ENCODE measurements at regions not wholly inside any gene's neighbourhood (a gene's known extent, or its start where the extent isn't known, plus 50 kb on each side); places are given as distances from the start of the nearest gene placed in this dataset.

GRCh38 chr9:108225149-108225800, 630.5 kb downstream of the ACTL7B start:
- H3K36me3 ChIP-seq (ENCODE audit: control insufficient read depth, insufficient read depth, low read length), result no peaks in the 10 kb centered on the region
- H3K9ac ChIP-seq (ENCODE audit: low read length), result no peak overlapping the region
- no peaks in the 10 kb centered on the region for H3K4me1 ChIP-seq (ENCODE audit: control insufficient read depth, insufficient read depth, low read length)
- H3K27me3 ChIP-seq (ENCODE audit: control insufficient read depth, insufficient read depth, low read length), result no peaks in the 10 kb centered on the region
- no peak overlapping the region for H3K4me3 ChIP-seq (ENCODE audit: low read length)
- H3K9me3 ChIP-seq (ENCODE audit: control insufficient read depth, low read length), result no peaks in the 10 kb centered on the region

DNA sequence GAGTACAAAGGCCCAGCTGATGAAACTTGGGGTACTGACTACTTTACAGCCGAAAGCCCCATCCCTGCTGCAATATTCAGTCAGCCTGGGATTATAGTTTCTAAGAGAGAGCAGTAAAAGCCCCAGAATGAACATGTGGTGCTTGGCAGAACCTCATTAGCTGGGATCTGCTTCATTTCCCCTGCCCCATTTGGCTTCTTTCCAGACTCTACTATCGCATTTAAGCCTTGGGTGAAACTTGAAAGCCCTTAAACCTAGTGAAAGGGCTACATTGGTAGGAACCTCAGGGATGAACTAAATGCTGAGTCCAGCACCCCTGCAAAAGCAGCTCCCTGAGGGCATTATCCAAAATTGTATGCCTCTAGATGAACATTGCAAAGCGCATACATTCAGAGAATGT, 631.1 kb downstream of the ACTL7B start:
- Histone ChIP-seq H3K4me1 (ENCODE audit: control insufficient read depth, insufficient read depth, low read length) (no peaks in the 10 kb centered on the region), H3K36me3 (ENCODE audit: control insufficient read depth, insufficient read depth, low read length) (no peaks in the 10 kb centered on the region), H3K9me3 (ENCODE audit: control insufficient read depth, low read length) (no peaks in the 10 kb centered on the region), H3K4me3 (ENCODE audit: low read length) (no peak overlapping the region), H3K27me3 (ENCODE audit: control insufficient read depth, insufficient read depth, low read length) (no peaks in the 10 kb centered on the region), H3K9ac (ENCODE audit: low read length) (no peak overlapping the region)

DNA sequence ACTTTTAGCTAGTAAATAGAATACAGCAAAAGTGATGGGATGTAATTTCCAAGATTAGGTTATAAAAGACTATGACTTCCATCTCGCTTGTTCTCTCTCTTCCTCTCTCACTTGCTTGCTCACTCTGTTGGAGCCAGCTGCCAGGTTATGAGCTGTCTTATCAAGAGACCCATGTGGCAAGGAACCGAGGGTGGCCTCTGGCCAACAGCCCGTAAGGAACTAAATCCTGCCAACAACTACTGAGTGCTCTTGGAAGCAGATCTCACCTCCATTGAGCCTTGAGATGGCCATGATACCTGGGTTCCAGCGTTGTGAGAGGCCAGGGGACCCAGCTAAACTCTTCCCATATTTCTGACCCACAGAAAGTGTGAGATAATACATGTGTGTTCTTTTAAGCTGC, 636.1 kb downstream of the ACTL7B start:
- no peaks in the 10 kb centered on the region for H3K27me3 ChIP-seq (ENCODE audit: control insufficient read depth, insufficient read depth, low read length)
- no peak overlapping the region for H3K9ac ChIP-seq (ENCODE audit: low read length)
- H3K36me3 ChIP-seq (ENCODE audit: control insufficient read depth, insufficient read depth, low read length), result no peaks in the 10 kb centered on the region
- H3K4me3 ChIP-seq (ENCODE audit: low read length), result no peak overlapping the region
- no peaks in the 10 kb centered on the region for H3K9me3 ChIP-seq (ENCODE audit: control insufficient read depth, low read length)
- H3K4me1 ChIP-seq (ENCODE audit: control insufficient read depth, insufficient read depth, low read length), result peaks cover 11% of the 10 kb centered on the region

DNA sequence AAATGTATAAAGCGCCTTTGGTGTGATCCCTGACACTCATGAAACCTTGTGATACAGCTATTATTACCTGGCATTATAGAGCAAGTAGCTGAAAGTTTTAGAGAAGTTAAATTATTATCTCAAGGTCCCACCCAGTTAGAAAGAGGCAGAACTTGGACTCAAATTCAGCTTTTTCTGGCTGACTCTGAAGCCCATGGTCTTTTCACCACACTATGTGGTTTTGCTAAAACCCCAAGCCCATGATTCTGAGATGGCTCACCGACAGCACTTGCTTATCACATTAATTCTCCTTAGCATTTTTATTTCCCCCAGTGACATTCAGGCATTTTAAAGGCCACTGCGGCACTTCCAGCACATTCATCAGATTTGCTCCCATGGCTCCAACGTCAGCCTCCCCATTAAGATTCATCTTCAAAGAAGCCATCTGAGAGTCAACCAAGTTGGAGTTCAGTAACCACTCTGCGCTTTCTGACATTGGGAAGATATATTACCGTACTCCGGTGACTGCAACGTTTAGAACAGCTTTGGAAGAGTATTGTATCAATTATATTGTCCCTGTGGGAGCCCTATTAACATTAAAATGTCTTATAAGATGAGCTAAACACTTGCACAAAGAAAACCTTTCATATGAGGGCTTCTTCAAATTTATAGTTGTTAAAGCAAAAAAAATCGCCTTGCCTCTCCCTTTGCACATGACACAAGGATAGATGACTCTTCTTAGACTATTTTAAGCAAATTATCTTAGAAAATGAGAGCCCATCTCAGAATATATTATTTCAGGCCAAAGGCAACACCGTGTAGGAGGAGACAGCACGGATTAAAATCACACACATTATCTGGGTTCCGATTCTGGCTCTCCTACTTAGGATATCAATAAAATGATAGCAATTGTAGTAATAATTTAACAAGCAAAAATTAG, 638.1 kb downstream of the ACTL7B start:
- H3K4me1 ChIP-seq (ENCODE audit: control insufficient read depth, insufficient read depth, low read length), result peaks cover 11% of the 10 kb centered on the region
- H3K36me3 ChIP-seq (ENCODE audit: control insufficient read depth, insufficient read depth, low read length), result no peaks in the 10 kb centered on the region
- no peak overlapping the region for H3K9ac ChIP-seq (ENCODE audit: low read length)
- H3K27me3 ChIP-seq (ENCODE audit: control insufficient read depth, insufficient read depth, low read length), result no peaks in the 10 kb centered on the region
- no peak overlapping the region for H3K4me3 ChIP-seq (ENCODE audit: low read length)
- H3K9me3 ChIP-seq (ENCODE audit: control insufficient read depth, low read length), result no peaks in the 10 kb centered on the region

DNA sequence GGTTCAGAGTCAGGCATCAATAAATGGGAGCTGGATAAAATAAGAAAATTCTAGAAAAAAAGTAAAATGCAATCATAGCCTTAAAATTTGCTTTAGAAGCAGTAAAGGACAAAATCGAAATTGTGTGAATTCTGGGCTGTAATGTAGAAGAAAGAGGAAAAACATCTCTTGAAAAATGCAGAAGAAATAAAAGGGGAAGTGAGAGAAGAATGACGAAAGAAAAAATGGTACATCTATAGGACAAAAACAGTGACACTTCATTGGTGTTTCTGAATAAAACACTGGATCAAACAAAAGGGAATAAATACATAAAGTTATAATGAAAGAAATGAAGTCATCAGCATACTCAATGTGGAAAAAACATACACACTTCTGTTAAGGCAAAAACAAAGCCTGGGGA, 642.3 kb downstream of the ACTL7B start:
- no peaks in the 10 kb centered on the region for H3K27me3 ChIP-seq (ENCODE audit: control insufficient read depth, insufficient read depth, low read length)
- H3K4me1 ChIP-seq (ENCODE audit: control insufficient read depth, insufficient read depth, low read length), result peaks cover 17% of the 10 kb centered on the region
- no peaks in the 10 kb centered on the region for H3K36me3 ChIP-seq (ENCODE audit: control insufficient read depth, insufficient read depth, low read length)
- H3K9ac ChIP-seq (ENCODE audit: low read length), result no peak overlapping the region
- H3K9me3 ChIP-seq (ENCODE audit: control insufficient read depth, low read length), result no peaks in the 10 kb centered on the region
- no peak overlapping the region for H3K4me3 ChIP-seq (ENCODE audit: low read length)

- Histone ChIP-seq H3K9ac (ENCODE audit: low read length) (no peak overlapping the region), H3K4me3 (ENCODE audit: low read length) (no peak overlapping the region), H3K27me3 (ENCODE audit: control insufficient read depth, insufficient read depth, low read length) (no peaks in the 10 kb centered on the region), H3K36me3 (ENCODE audit: control insufficient read depth, insufficient read depth, low read length) (no peaks in the 10 kb centered on the region), H3K4me1 (ENCODE audit: control insufficient read depth, insufficient read depth, low read length) (peaks cover 25% of the 10 kb centered on the region), H3K9me3 (ENCODE audit: control insufficient read depth, low read length) (no peaks in the 10 kb centered on the region)
Observed at GRCh38 chr9:108212184-108212583, 643.6 kb downstream of the ACTL7B start.

GRCh38 chr9:108211411-108211955, 644.3 kb downstream of the ACTL7B start:
- no peak overlapping the region for H3K4me3 ChIP-seq (ENCODE audit: low read length)
- H3K36me3 ChIP-seq (ENCODE audit: control insufficient read depth, insufficient read depth, low read length), result no peaks in the 10 kb centered on the region
- H3K9ac ChIP-seq (ENCODE audit: low read length), result no peak overlapping the region
- H3K9me3 ChIP-seq (ENCODE audit: control insufficient read depth, low read length), result no peaks in the 10 kb centered on the region
- H3K27me3 ChIP-seq (ENCODE audit: control insufficient read depth, insufficient read depth, low read length), result no peaks in the 10 kb centered on the region
- peaks cover 20% of the 10 kb centered on the region for H3K4me1 ChIP-seq (ENCODE audit: control insufficient read depth, insufficient read depth, low read length)

DNA sequence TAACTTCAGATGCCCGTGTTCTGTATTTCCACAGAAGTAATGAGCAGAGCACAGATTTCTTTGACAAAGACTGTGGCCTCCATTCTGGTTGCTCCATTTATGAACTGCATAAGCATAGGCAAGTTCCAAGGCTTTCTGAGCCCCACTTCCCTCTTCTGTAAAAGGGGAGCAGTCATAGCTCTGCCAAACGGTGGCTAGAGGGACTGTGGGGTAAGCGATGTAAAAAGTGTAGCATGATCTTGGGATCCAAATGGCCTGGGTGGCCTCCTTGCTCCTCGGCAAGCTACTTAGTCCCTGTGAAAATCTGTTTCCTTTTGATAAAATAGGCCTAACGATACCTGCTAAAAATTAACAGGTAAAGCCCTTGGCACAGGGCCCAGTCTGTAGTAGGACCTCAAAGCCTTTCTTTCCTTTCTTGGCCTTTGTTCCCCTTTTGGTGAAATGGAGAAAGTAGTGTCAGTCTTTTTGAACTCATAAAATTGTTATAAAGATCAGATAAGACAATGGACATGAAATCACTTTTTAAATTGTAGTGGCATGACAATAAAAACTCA, 646.6 kb downstream of the ACTL7B start:
- Histone ChIP-seq H3K9me3 (ENCODE audit: control insufficient read depth, low read length) (no peaks in the 10 kb centered on the region), H3K27me3 (ENCODE audit: control insufficient read depth, insufficient read depth, low read length) (no peaks in the 10 kb centered on the region), H3K36me3 (ENCODE audit: control insufficient read depth, insufficient read depth, low read length) (no peaks in the 10 kb centered on the region), H3K4me1 (ENCODE audit: control insufficient read depth, insufficient read depth, low read length) (peaks cover 14% of the 10 kb centered on the region), H3K4me3 (ENCODE audit: low read length) (no peak overlapping the region), H3K9ac (ENCODE audit: low read length) (no peak overlapping the region)

DNA sequence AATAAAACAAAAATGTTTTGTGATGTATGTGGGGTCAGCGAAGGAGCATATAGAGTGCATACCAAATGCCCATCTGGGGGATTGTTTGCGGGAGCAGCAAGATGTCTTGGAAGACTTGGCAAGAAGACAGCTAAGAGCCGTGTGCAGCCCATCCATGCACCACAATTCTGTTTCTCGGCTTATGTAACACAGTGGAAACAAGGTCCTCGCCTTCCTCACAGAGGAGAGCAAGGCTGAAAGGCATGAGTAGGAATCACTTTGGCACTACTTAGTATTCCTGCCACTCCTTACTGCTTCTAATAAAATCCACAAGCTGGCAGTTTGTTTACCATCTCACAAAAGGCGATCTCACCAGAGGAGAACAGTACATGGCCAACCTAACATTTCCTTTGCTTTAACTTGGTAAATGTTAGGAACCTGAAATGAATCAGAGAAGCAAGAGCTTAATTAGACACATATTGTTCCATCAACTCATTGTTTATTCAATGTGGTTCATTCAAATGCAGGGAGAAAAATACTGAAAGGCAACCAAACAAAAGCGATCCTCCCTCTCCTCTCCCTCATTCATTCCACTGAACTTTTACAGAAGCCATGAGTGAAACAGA, 648.1 kb downstream of the ACTL7B start:
- H3K9ac ChIP-seq (ENCODE audit: low read length), result no peak overlapping the region
- H3K27me3 ChIP-seq (ENCODE audit: control insufficient read depth, insufficient read depth, low read length), result no peaks in the 10 kb centered on the region
- no peak overlapping the region for H3K4me3 ChIP-seq (ENCODE audit: low read length)
- H3K4me1 ChIP-seq (ENCODE audit: control insufficient read depth, insufficient read depth, low read length), result peaks cover 14% of the 10 kb centered on the region
- no peaks in the 10 kb centered on the region for H3K9me3 ChIP-seq (ENCODE audit: control insufficient read depth, low read length)
- H3K36me3 ChIP-seq (ENCODE audit: control insufficient read depth, insufficient read depth, low read length), result no peaks in the 10 kb centered on the region

DNA sequence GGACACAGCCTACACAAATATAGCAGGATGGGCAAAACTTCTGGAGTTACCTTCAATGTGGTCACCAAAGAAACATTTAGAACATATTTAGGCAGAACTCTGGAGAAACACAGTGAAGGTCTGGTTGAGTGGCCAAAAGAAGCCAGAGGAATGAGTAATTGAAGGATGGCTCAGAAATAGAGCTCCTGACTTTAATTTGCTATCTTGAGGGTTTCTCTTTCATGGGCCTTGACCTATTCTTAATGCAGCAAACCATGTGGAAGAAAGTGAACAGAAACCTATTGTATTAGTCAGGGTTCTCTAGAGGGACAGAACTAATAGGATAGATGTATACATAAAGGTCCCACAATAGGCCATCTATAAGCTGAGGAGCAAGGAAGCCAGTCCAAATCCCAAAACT, 650.5 kb downstream of the ACTL7B start:
- Histone ChIP-seq H3K4me1 (ENCODE audit: control insufficient read depth, insufficient read depth, low read length) (peaks cover 14% of the 10 kb centered on the region), H3K36me3 (ENCODE audit: control insufficient read depth, insufficient read depth, low read length) (no peaks in the 10 kb centered on the region), H3K9ac (ENCODE audit: low read length) (no peak overlapping the region), H3K9me3 (ENCODE audit: control insufficient read depth, low read length) (no peaks in the 10 kb centered on the region), H3K4me3 (ENCODE audit: low read length) (no peak overlapping the region), H3K27me3 (ENCODE audit: control insufficient read depth, insufficient read depth, low read length) (no peaks in the 10 kb centered on the region)

- no peaks in the 10 kb centered on the region for H3K27me3 ChIP-seq (ENCODE audit: control insufficient read depth, insufficient read depth, low read length)
- H3K4me3 ChIP-seq (ENCODE audit: low read length), result no peak overlapping the region
- H3K4me1 ChIP-seq (ENCODE audit: control insufficient read depth, insufficient read depth, low read length), result peaks cover 17% of the 10 kb centered on the region
- no peaks in the 10 kb centered on the region for H3K36me3 ChIP-seq (ENCODE audit: control insufficient read depth, insufficient read depth, low read length)
- H3K9ac ChIP-seq (ENCODE audit: low read length), result no peak overlapping the region
- H3K9me3 ChIP-seq (ENCODE audit: control insufficient read depth, low read length), result no peaks in the 10 kb centered on the region
Observed at GRCh38 chr9:108197899-108198298, 657.9 kb downstream of the ACTL7B start.

DNA sequence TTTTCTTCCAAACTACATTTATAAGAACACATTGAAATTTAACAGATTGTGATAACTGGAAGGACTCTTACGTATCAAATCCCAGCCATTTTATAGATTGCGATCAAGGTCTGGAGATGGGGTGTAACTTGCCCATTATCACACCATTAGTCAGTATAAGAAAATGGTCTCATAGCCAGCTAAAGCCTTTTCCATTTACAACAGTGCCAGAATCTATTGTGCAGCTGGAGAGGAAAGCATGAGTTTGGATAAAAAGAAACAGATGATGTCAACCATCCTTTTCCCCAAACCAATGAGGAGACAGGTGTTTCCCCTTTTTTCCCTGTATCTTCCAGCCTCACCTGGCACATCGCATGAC, 658.8 kb downstream of the ACTL7B start:
- H3K4me1 ChIP-seq (ENCODE audit: control insufficient read depth, insufficient read depth, low read length), result peaks cover 17% of the 10 kb centered on the region
- no peak overlapping the region for H3K9ac ChIP-seq (ENCODE audit: low read length)
- no peak overlapping the region for H3K4me3 ChIP-seq (ENCODE audit: low read length)
- H3K9me3 ChIP-seq (ENCODE audit: control insufficient read depth, low read length), result no peaks in the 10 kb centered on the region
- H3K27me3 ChIP-seq (ENCODE audit: control insufficient read depth, insufficient read depth, low read length), result no peaks in the 10 kb centered on the region
- no peaks in the 10 kb centered on the region for H3K36me3 ChIP-seq (ENCODE audit: control insufficient read depth, insufficient read depth, low read length)

All from mucosa of stomach (tissue), 1 donor.